ENCODE measurements at regions not wholly inside any gene's neighbourhood (a gene's known extent, or its start where the extent isn't known, plus 50 kb on each side); places are given as distances from the start of the nearest gene placed in this dataset.

DNA sequence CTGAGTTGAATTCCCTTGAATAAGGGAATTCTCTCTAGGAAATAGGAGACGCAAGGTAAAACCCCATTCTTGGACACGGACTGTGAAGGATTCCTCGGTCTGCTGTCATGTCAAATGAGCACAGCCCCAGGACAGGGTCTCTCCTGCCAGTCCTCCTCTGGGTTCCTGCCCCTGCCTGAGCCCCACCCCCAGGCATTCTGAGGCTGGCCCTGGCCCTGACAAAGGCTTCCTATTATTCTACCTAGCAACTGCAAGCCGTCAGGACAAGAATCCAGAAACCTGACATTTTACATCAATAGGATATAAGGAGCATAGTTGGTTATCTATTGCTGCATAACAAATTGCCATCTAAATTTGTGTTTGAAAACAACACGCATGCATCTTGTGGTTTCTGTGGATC is 253.3 kb upstream of the AGAP1 start:
- FAIRE-seq, result no peak

More for the DNA sequence above, 253.3 kb upstream of the AGAP1 start:
- BruUV-seq (replicated peaks), result no TSS peak
- Histone ChIP-seq H3K4me3 (replicated peaks in 1 of 3; ENCODE audit: insufficient read depth in 1 of 3, low read depth in 1 of 3, low read length in 3 of 3) (no peak overlapping the region), H3K36me3 (ENCODE audit: control insufficient read depth in 2 of 2, extremely low read depth in 1 of 2, insufficient read depth in 2 of 2, low read length in 2 of 2) (no peaks in the 10 kb centered on the region), H3K4me1 (ENCODE audit: control insufficient read depth, extremely low read depth, insufficient read depth, low read length) (peaks cover 12% of the 10 kb centered on the region), H3K4me2 (ENCODE audit: insufficient read depth, low read length) (no peak overlapping the region), H4K20me1 (replicated peaks; ENCODE audit: control insufficient read depth, extremely low read depth, insufficient read depth, low read length) (no peaks in the 10 kb centered on the region), H3K9me1 (replicated peaks; ENCODE audit: control insufficient read depth, extremely low read depth, insufficient read depth, low read length) (no peaks in the 10 kb centered on the region), H3K9me3 (replicated peaks; ENCODE audit: control insufficient read depth, insufficient read depth, low read length) (no peaks in the 10 kb centered on the region), H2AFZ (ENCODE audit: low read depth, low read length) (no peak overlapping the region), H3K27me3 (ENCODE audit: control insufficient read depth in 2 of 2, insufficient read depth in 2 of 2, low read length in 2 of 2) (no peaks in the 10 kb centered on the region), H3K79me2 (ENCODE audit: control insufficient read depth, insufficient read depth, low read length) (no peaks in the 10 kb centered on the region), H3K9ac (replicated peaks; ENCODE audit: extremely low read depth, insufficient read depth, low read length) (no peak overlapping the region), H3K27ac (ENCODE audit: insufficient read depth, low read depth, low read length) (no peak overlapping the region)
- dilution Hi-C loops (cut with MboI; ENCODE audit: extremely low pct_ligation_motif_present, low sequenced_read_pairs), result no loop called here
- intact Hi-C loops (cut with micrococcal nuclease), result no loop called here
- DNase-seq (ENCODE audit: low read depth, low spot score), result no peak
- ChIA-PET CTCF (no interaction called here), POLR2A (no interaction called here)
- TF ChIP-seq, protein P1, sequence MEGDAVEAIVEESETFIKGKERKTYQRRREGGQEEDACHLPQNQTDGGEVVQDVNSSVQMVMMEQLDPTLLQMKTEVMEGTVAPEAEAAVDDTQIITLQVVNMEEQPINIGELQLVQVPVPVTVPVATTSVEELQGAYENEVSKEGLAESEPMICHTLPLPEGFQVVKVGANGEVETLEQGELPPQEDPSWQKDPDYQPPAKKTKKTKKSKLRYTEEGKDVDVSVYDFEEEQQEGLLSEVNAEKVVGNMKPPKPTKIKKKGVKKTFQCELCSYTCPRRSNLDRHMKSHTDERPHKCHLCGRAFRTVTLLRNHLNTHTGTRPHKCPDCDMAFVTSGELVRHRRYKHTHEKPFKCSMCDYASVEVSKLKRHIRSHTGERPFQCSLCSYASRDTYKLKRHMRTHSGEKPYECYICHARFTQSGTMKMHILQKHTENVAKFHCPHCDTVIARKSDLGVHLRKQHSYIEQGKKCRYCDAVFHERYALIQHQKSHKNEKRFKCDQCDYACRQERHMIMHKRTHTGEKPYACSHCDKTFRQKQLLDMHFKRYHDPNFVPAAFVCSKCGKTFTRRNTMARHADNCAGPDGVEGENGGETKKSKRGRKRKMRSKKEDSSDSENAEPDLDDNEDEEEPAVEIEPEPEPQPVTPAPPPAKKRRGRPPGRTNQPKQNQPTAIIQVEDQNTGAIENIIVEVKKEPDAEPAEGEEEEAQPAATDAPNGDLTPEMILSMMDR (IDR thresholded peaks at IDR 0.05; ENCODE audit: extremely low read depth in 1 of 2, insufficient read depth in 1 of 2, low read depth in 1 of 2, low read length in 2 of 2), result no peak
- TF ChIP-seq POLR2A (IDR thresholded peaks at IDR 0.05; ENCODE audit: low read depth, low read length), result no peak
- TF ChIP-seq FOS (IDR thresholded peaks at IDR 0.05; ENCODE audit: borderline replicate concordance, insufficient read depth, low read length), result no peak
- TF ChIP-seq JUN (IDR thresholded peaks at IDR 0.05; ENCODE audit: borderline replicate concordance, insufficient read depth, insufficient read length, low read depth), result no peak
- no peak for TF ChIP-seq GATA2 (IDR thresholded peaks at IDR 0.05; ENCODE audit: insufficient read depth, insufficient read length, low read depth, low read length)
- no peak for TF ChIP-seq MYC (IDR thresholded peaks at IDR 0.05; ENCODE audit: low read depth, low read length)
- TF ChIP-seq EZH2 (IDR thresholded peaks at IDR 0.05; ENCODE audit: borderline replicate concordance, low read depth, low read length, severe bottlenecking), result no peak
- TF ChIP-seq POLR2AphosphoS5 (IDR thresholded peaks at IDR 0.05; ENCODE audit: insufficient read depth, low read depth, low read length), result no peak
- TF ChIP-seq, protein P2, sequence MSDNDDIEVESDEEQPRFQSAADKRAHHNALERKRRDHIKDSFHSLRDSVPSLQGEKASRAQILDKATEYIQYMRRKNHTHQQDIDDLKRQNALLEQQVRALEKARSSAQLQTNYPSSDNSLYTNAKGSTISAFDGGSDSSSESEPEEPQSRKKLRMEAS (IDR thresholded peaks at IDR 0.05; ENCODE audit: insufficient read depth, insufficient read length), result no peak
